H9 (cell line): ENCODE measurements at regions not wholly inside any gene's neighbourhood (a gene's known extent, or its start where the extent isn't known, plus 50 kb on each side); places are given as distances from the start of the nearest gene placed in this dataset.

ENCODE experiments used
- DNase-seq: peaks from one replicate; pipeline ENCODE4 v3.0.0-alpha.2; 2017
- H2AFZ ChIP-seq: one replicate; pipeline ENCODE4 v1.6.1; 2013; ENCODE audit warnings: mild to moderate bottlenecking, low read length, control low read depth, moderate library complexity
- H2AK5ac ChIP-seq: 2 replicates; pipeline ENCODE4 v1.6.1; 2013; ENCODE audit warnings: low read length, control low read depth, mixed read lengths; ENCODE audit not compliant: insufficient read length
- H2BK120ac ChIP-seq: one replicate; pipeline ENCODE4 v1.6.1; 2013; ENCODE audit warnings: low read depth, mild to moderate bottlenecking, low read length, control low read depth, inconsistent platforms; ENCODE audit not compliant: poor library complexity, severe bottlenecking
- H2BK12ac ChIP-seq: 2 replicates; pipeline ENCODE4 v1.6.1; 2013; ENCODE audit warnings: low read length, control low read depth, mixed read lengths, low read depth; ENCODE audit not compliant: insufficient read length
- H2BK15ac ChIP-seq: 2 replicates; pipeline ENCODE4 v1.6.1; 2013; ENCODE audit warnings: low read depth, low read length, control low read depth
- H2BK20ac ChIP-seq: one replicate; pipeline ENCODE4 v1.6.1; 2013; ENCODE audit warnings: low read depth, mild to moderate bottlenecking, low read length, control low read depth, inconsistent platforms; ENCODE audit not compliant: poor library complexity, severe bottlenecking
- H2BK5ac ChIP-seq: 2 replicates; pipeline ENCODE4 v1.6.1; 2013; ENCODE audit warnings: low read length, control low read depth, mixed read lengths; ENCODE audit not compliant: insufficient read length
- H3K14ac ChIP-seq: 2 replicates; pipeline ENCODE4 v1.6.1; 2013; ENCODE audit warnings: low read length, control low read depth; ENCODE audit not compliant: insufficient read depth
- H3K18ac ChIP-seq: 2 replicates; pipeline ENCODE4 v1.6.1; 2013; ENCODE audit warnings: low read depth, mild to moderate bottlenecking, mixed read lengths, low read length, control low read depth; ENCODE audit not compliant: insufficient read length
- H3K23ac ChIP-seq: 2 replicates; pipeline ENCODE4 v1.6.1; 2013; ENCODE audit warnings: low read length, control low read depth, mixed read lengths, low read depth; ENCODE audit not compliant: insufficient read length
- H3K23me2 ChIP-seq: 2 replicates; pipeline ENCODE4 v1.6.1; 2013; ENCODE audit warnings: low read depth, mild to moderate bottlenecking, mixed read lengths, low read length, control low read depth; ENCODE audit not compliant: insufficient read length, poor library complexity, severe bottlenecking
- H3K27ac ChIP-seq: 2 replicates; pipeline ENCODE4 v1.5.1; 2013; ENCODE audit warnings: low read length, control low read depth, mixed read lengths, low read depth; ENCODE audit not compliant: insufficient read length
- H3K27me3 ChIP-seq: 2 replicates; pipeline ENCODE4 v1.6.1; 2013; ENCODE audit warnings: low read length, control low read depth, inconsistent platforms; ENCODE audit not compliant: insufficient read depth
- H3K4ac ChIP-seq: 2 replicates; pipeline ENCODE4 v1.6.1; 2013; ENCODE audit warnings: low read depth, mild to moderate bottlenecking, control low read depth, inconsistent platforms, low read length, moderate library complexity
- H3K4me1 ChIP-seq: 2 replicates; pipeline ENCODE4 v1.6.1; 2013; ENCODE audit warnings: low read length, control low read depth, inconsistent platforms; ENCODE audit not compliant: insufficient read depth
- H3K4me2 ChIP-seq: 2 replicates; pipeline ENCODE4 v1.6.1; 2013; ENCODE audit warnings: low read length, control low read depth, mixed read lengths; ENCODE audit not compliant: insufficient read length, insufficient read depth
- H3K56ac ChIP-seq: 2 replicates; pipeline ENCODE4 v1.6.1; 2013; ENCODE audit warnings: low read depth, mild to moderate bottlenecking, mixed read lengths, low read length, control low read depth; ENCODE audit not compliant: insufficient read length
- H3K79me1 ChIP-seq: 2 replicates; pipeline ENCODE4 v1.6.1; 2013; ENCODE audit warnings: low read depth, mild to moderate bottlenecking, moderate library complexity, low read length, control low read depth, inconsistent platforms; ENCODE audit not compliant: insufficient read depth, poor library complexity, severe bottlenecking
- H3K79me2 ChIP-seq: 2 replicates; pipeline ENCODE4 v1.6.1; 2013; ENCODE audit warnings: low read length, control low read depth, inconsistent platforms; ENCODE audit not compliant: insufficient read depth
- H3K9ac ChIP-seq: 2 replicates; pipeline ENCODE4 v1.6.1; 2013; ENCODE audit warnings: low read length, control low read depth, mixed read lengths; ENCODE audit not compliant: insufficient read length; ENCODE audit errors: extremely low read depth
- H3K9me3 ChIP-seq: one replicate; pipeline ENCODE4 v1.6.1; 2013; ENCODE audit warnings: low read depth, low read length, inconsistent platforms; ENCODE audit not compliant: control insufficient read depth
- H3T11ph ChIP-seq: one replicate; pipeline ENCODE4 v1.6.1; 2013; ENCODE audit warnings: mild to moderate bottlenecking, low read length, control low read depth, inconsistent platforms
- H4K20me1 ChIP-seq: one replicate; pipeline ENCODE4 v1.6.1; 2013; ENCODE audit not compliant: control insufficient read depth, insufficient read length, insufficient read depth
- H4K5ac ChIP-seq: 2 replicates; pipeline ENCODE4 v1.6.1; 2013; ENCODE audit warnings: low read depth, mild to moderate bottlenecking, mixed read lengths, low read length, control low read depth; ENCODE audit not compliant: insufficient read length
- H4K8ac ChIP-seq: replicated peaks from 2 replicates; pipeline ENCODE4 v1.6.1; 2013; ENCODE audit warnings: low read length, control low read depth, mixed read lengths, low read depth; ENCODE audit not compliant: insufficient read length
- H4K91ac ChIP-seq: 2 replicates; pipeline ENCODE4 v1.6.1; 2013; ENCODE audit warnings: low read depth, mild to moderate bottlenecking, moderate library complexity, mixed read lengths, low read length, control low read depth; ENCODE audit not compliant: insufficient read length
- H3K27ac Mint-ChIP-seq, 3 experiments: 2 replicates in 2 of 3; 3 replicates in 1 of 3; pipeline ENCODE4 v1.8.0; 2020 to 2021; ENCODE audit warnings: mixed read lengths in 3 of 3, mild to moderate bottlenecking in 1 of 3, moderate library complexity in 1 of 3
- H3K27me3 Mint-ChIP-seq: 2 replicates; pipeline ENCODE4 v1.8.0; 2021; ENCODE audit warnings: low read depth, mild to moderate bottlenecking, moderate library complexity, mixed read lengths
- H3K36me3 Mint-ChIP-seq, 3 experiments: 2 replicates in 2 of 3; 3 replicates in 1 of 3; pipeline ENCODE4 v1.8.0; 2020 to 2021; ENCODE audit warnings: low read depth in 3 of 3, mixed read lengths in 3 of 3; ENCODE audit not compliant: insufficient read depth in 1 of 3
- H3K4me1 Mint-ChIP-seq, 2 experiments: 2 replicates each; pipeline ENCODE4 v1.8.0; 2020; ENCODE audit warnings: mixed read lengths in 2 of 2
- H3K4me3 Mint-ChIP-seq, 2 experiments: 2 replicates in 1 of 2; 3 replicates in 1 of 2; pipeline ENCODE4 v1.8.0; 2020 to 2021; ENCODE audit warnings: mild to moderate bottlenecking in 2 of 2, mixed read lengths in 2 of 2, moderate library complexity in 1 of 2
- H3K9me3 Mint-ChIP-seq, 2 experiments: 2 replicates in 1 of 2; 3 replicates in 1 of 2; pipeline ENCODE4 v1.8.0; 2020; ENCODE audit warnings: mild to moderate bottlenecking in 2 of 2, mixed read lengths in 2 of 2, moderate library complexity in 1 of 2
- CTCF ChIP-seq: fragments of 200-600 bp; sonication (generic); conservative IDR thresholded peaks from 3 replicates; pipeline ENCODE4 v1.8.0; 2021; ENCODE audit warnings: antibody characterized with exemption, mild to moderate bottlenecking
- WGBS: extraction: QIAGEN DNeasy Blood & Tissue Kit; methylation state at CpG from one replicate; pipeline ENCODE4 v1.1.7; 2013; ENCODE audit warnings: missing lambda C conversion rate, low lambda C conversion rate, mixed read lengths; ENCODE audit not compliant: insufficient read length; ENCODE audit errors: extremely low coverage; 5-methylcytosine and 5-hydroxymethylcytosine counted together

DNA sequence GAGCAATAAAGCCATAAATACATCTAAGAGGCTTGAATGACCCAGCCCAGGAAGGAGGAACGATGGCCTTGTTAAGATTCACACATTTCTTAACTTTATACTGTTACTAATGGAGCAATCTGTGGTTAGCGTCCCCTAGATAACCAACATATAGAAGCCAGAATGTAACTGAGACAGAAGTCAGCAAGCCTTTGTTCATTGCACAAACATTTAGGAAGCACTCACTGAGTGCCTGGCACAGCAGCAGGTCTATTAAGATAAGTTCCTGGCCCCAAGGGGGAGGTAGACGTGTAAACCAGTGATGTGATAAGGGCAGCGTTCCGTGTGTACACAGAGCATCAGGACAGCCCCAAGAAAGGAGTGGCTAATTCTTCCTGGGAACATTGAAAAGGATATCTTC, 63.6 kb upstream of the ATL2 start:
- Mint-ChIP-seq H3K27ac (no peak overlapping the region; a peak in 1 of 7 replicates), H3K36me3 (no peaks in the 10 kb centered on the region), H3K9me3 (no peaks in the 10 kb centered on the region), H3K4me3 (no peak overlapping the region), H3K4me1 (peaks cover 46 to 49% of the 10 kb centered on the region in 2 experiments), H3K27me3 (peaks cover 10% of the 10 kb centered on the region)
- H3K56ac ChIP-seq = no peak overlapping the region
- no peak overlapping the region for H3K4me2 ChIP-seq
- no peaks in the 10 kb centered on the region for H4K20me1 ChIP-seq
- H3K4ac ChIP-seq = no peak overlapping the region
- no peak overlapping the region for H3K9ac ChIP-seq
- no peak overlapping the region for H2BK12ac ChIP-seq
- H3K18ac ChIP-seq = no peak overlapping the region
- no peak overlapping the region for H4K5ac ChIP-seq
- no peak overlapping the region for H4K91ac ChIP-seq
- H3K27ac ChIP-seq = no peak overlapping the region
- H3K27me3 ChIP-seq = no peaks in the 10 kb centered on the region
- H2BK15ac ChIP-seq = no peak overlapping the region
- no CpG with 5 or more reads among the region's 5 CpGs for WGBS
- H4K8ac ChIP-seq = no peak overlapping the region
- no peak overlapping the region for H2BK5ac ChIP-seq
- H3K14ac ChIP-seq = no peak overlapping the region
- no peak overlapping the region for H2BK20ac ChIP-seq
- H2AFZ ChIP-seq = no peak overlapping the region
- no peak overlapping the region for H3K23ac ChIP-seq
- no peak overlapping the region for H2BK120ac ChIP-seq
- no peaks in the 10 kb centered on the region for H3K79me1 ChIP-seq
- DNase-seq = no peak
- H2AK5ac ChIP-seq = no peak overlapping the region
- no peaks in the 10 kb centered on the region for H3K9me3 ChIP-seq
- H3K23me2 ChIP-seq = no peaks in the 10 kb centered on the region
- TF ChIP-seq CTCF = no peak
- peaks cover 23% of the 10 kb centered on the region for H3K4me1 ChIP-seq
- no peak overlapping the region for H3T11ph ChIP-seq
- no peaks in the 10 kb centered on the region for H3K79me2 ChIP-seq
